Fibroblast of mammary gland (primary cell): ENCODE measurements at regions not wholly inside any gene's neighbourhood (a gene's known extent, or its start where the extent isn't known, plus 50 kb on each side); places are given as distances from the start of the nearest gene placed in this dataset.

Experiments
- DNase-seq: peaks from one replicate; pipeline ENCODE4 v3.0.0-alpha.2; 2010; ENCODE audit warnings: low read depth
- H3K4me3 ChIP-seq: 2 replicates; pipeline ENCODE4 v1.5.1; 2011; ENCODE audit warnings: low read depth, mild to moderate bottlenecking, low read length, moderate library complexity; ENCODE audit not compliant: control insufficient read depth
- TF ChIP-seq, protein P1 (sequence below): conservative IDR thresholded peaks from 2 replicates; pipeline ENCODE4 v1.5.1; 2011; ENCODE audit warnings: low read depth, low read length, inconsistent platforms; ENCODE audit not compliant: control insufficient read depth, insufficient read depth

DNA sequence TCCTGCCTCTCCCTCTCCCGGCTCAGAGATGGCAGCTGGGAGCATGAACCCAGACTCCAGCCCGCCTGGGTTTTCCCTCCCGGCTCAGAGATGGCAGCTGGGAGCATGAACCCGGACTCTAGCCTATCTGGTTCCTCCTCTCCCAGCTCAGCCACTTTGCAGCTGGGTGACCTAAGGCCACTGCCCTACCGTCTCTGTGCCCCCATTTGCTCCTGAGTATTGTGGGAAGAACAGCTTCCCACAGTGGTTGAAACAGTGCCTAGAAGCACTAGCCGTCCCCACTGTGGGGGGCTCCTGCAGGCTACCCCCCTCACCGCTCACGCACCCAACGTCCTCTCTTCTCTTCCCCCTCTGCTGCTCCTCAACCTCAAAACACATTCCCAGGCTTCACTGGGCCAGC, 99.9 kb upstream of the GSE1 start:
- DNase-seq, result no peak
- no peak overlapping the region for H3K4me3 ChIP-seq
- TF ChIP-seq, protein P1, sequence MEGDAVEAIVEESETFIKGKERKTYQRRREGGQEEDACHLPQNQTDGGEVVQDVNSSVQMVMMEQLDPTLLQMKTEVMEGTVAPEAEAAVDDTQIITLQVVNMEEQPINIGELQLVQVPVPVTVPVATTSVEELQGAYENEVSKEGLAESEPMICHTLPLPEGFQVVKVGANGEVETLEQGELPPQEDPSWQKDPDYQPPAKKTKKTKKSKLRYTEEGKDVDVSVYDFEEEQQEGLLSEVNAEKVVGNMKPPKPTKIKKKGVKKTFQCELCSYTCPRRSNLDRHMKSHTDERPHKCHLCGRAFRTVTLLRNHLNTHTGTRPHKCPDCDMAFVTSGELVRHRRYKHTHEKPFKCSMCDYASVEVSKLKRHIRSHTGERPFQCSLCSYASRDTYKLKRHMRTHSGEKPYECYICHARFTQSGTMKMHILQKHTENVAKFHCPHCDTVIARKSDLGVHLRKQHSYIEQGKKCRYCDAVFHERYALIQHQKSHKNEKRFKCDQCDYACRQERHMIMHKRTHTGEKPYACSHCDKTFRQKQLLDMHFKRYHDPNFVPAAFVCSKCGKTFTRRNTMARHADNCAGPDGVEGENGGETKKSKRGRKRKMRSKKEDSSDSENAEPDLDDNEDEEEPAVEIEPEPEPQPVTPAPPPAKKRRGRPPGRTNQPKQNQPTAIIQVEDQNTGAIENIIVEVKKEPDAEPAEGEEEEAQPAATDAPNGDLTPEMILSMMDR, result no peak

DNA sequence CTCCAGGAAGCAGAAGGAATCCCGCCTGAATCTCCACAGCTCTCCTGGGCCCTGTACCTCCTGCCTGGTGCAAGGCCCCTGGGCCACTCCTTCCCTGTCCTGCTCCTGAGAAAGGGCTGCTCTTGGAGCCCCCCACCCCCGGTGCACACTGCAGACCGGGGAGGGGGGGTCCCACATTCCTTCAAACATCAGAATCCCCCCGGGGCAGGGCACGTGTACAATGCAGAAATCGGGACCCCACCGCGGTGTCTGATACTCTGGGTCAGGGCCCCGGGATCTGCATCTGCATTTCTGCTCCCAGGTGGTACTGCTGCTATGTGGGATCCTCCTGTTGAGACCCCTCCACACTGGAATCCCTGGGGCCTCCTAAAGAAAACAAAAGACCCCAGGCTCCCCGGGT, 99.5 kb upstream of the GSE1 start:
- H3K4me3 ChIP-seq, result no peak overlapping the region
- TF ChIP-seq, protein P1, result no peak
- no peak for DNase-seq

- DNase-seq, result no peak
- H3K4me3 ChIP-seq, result no peak overlapping the region
These were observed 98.9 kb upstream of the GSE1 start for GRCh38 chr16:85514295-85514597.

GRCh38 chr16:85514598-85515318, 98.4 kb upstream of the GSE1 start:
- H3K4me3 ChIP-seq, result peak overlapping the region; percentile 10
- TF ChIP-seq, protein P1, result no peak
- peak; percentile 93 for DNase-seq

More at GRCh38 chr16:85514295-85514597, 98.9 kb upstream of the GSE1 start:
- TF ChIP-seq, protein P1, result no peak

GRCh38 chr16:85515319-85515745, 97.8 kb upstream of the GSE1 start:
- no peak overlapping the region for H3K4me3 ChIP-seq
- DNase-seq, result no peak
- TF ChIP-seq, protein P1, result no peak

DNA sequence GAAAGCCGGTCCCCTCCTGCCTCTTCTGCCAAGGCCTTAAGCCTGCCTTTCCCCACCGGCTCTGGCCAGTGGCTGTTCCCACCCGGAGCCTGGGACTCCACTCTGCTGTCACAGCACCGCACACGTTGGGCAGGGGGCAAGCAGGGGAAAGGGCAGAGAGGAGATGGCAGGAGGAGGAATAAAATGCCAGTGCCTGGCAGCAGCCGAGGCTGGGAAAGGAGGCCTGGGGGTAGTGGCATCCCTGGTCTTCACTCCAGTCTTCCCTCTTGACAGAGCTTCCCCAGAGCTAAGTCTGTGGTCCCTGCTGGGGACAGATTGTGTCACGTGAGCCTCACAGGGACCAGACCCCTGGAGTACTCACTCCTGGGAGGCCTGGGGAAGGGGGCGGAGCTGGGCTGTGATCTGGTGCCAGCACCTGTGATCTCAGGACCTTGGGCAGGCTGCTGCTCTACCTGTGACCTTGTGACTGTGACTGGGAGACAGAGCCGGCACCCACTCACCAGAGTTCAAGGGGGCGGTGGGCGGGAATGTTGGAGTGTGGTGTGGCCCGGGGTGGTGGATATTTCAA, 97.2 kb upstream of the GSE1 start:
- no peak for DNase-seq
- TF ChIP-seq, protein P1, result no peak
- H3K4me3 ChIP-seq, result no peak overlapping the region

DNA sequence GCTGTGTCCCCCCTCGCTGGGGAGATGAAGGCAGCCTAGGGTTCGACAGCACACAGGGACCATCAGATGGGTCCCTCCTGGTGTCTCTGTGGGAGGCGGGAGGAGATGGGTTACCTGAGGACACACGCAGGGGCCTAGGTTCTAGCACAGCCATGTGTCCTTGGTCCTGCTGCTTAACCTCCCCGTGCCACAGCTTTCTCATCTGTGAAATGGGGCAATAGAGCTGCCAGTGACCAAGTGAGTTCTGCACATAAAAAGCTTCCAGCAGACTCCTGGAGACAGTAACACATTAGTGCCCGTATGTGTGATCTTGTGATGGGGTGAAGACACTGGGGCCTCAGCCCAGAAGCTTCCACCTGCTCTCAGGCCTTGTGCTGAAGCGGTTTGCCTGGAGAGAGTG, 96.0 kb upstream of the GSE1 start:
- no peak for DNase-seq
- H3K4me3 ChIP-seq, result no peak overlapping the region
- TF ChIP-seq, protein P1, result no peak
